Common myeloid progenitor, CD34-positive (primary cell): ENCODE measurements at regions not wholly inside any gene's neighbourhood (a gene's known extent, or its start where the extent isn't known, plus 50 kb on each side); places are given as distances from the start of the nearest gene placed in this dataset.

Experiments used
- CTCF ChIA-PET: fragments of 350-600 bp; sonication (Branson Sonifier 250); formaldehyde crosslinking; loops from one replicate; lab custom pipeline; 2021; ENCODE audit warnings: antibody characterized with exemption; lab: Charles Lee
- POLR2A ChIA-PET: fragments of 350-600 bp; sonication (Branson Sonifier 250); formaldehyde crosslinking; loops from one replicate; lab custom pipeline; 2021; ENCODE audit warnings: antibody characterized with exemption; lab: Charles Lee
- DNase-seq, 3 donors: peaks; one replicate each; pipeline versions ENCODE4 v3.0.0 to v3.0.0-alpha.2; 2013
- H3K27ac ChIP-seq, 2 experiments: 1 replicate in 1 of 2; 2 replicates in 1 of 2; pipeline ENCODE4 v1.7.0; 2013; ENCODE audit warnings: inconsistent platforms in 2 of 2, low read length in 2 of 2, mild to moderate bottlenecking in 2 of 2, low read depth in 1 of 2, moderate library complexity in 1 of 2; ENCODE audit not compliant: severe bottlenecking in 2 of 2, insufficient read depth in 1 of 2, poor library complexity in 1 of 2
- H3K27me3 ChIP-seq, 5 experiments: replicated peaks in 2 of 5; 1 replicate in 3 of 5; 2 replicates in 2 of 5; pipeline versions ENCODE4 v1.6.1 to v1.7.0; 2013; ENCODE audit warnings: low read length in 4 of 5, mild to moderate bottlenecking in 2 of 5, moderate library complexity in 2 of 5, inconsistent platforms in 1 of 5; ENCODE audit not compliant: insufficient read depth in 5 of 5, control insufficient read depth in 4 of 5
- H3K36me3 ChIP-seq, 4 experiments: 1 replicate in 2 of 4; 2 replicates in 2 of 4; pipeline versions ENCODE4 v1.6.1 to v1.7.0; 2013; ENCODE audit warnings: low read length in 3 of 4, control low read depth in 1 of 4, mild to moderate bottlenecking in 1 of 4; ENCODE audit not compliant: control insufficient read depth in 4 of 4, insufficient read depth in 4 of 4
- H3K4me1 ChIP-seq, 4 experiments: 1 replicate in 3 of 4; 2 replicates in 1 of 4; pipeline versions ENCODE4 v1.6.1 to v1.7.1; 2013; ENCODE audit warnings: low read length in 3 of 4, mild to moderate bottlenecking in 3 of 4, control low read depth in 1 of 4, inconsistent platforms in 1 of 4, moderate library complexity in 1 of 4; ENCODE audit not compliant: control insufficient read depth in 4 of 4, insufficient read depth in 4 of 4; ENCODE audit errors: control extremely low read depth in 1 of 4
- H3K4me3 ChIP-seq, 7 experiments: 1 replicate in 4 of 7; 2 replicates in 3 of 7; pipeline versions ENCODE4 v1.5.1 to v1.7.0; 2013; ENCODE audit warnings: mild to moderate bottlenecking in 7 of 7, low read length in 6 of 7, moderate library complexity in 6 of 7, inconsistent platforms in 2 of 7, low read depth in 2 of 7, control low read depth in 1 of 7; ENCODE audit not compliant: insufficient read depth in 4 of 7, control insufficient read depth in 1 of 7; ENCODE audit errors: extremely low read depth in 1 of 7
- H3K9me3 ChIP-seq, 5 experiments: 1 replicate in 4 of 5; 2 replicates in 1 of 5; pipeline versions ENCODE4 v1.6.1 to v1.7.1; 2013; ENCODE audit warnings: low read length in 4 of 5, mild to moderate bottlenecking in 2 of 5, inconsistent platforms in 1 of 5, low read depth in 1 of 5, moderate library complexity in 1 of 5; ENCODE audit not compliant: control insufficient read depth in 4 of 5, insufficient read depth in 2 of 5; ENCODE audit errors: control extremely low read depth in 1 of 5
- WGBS: methylation state at CpG from one replicate; pipeline ENCODE4 v1.1.5; 2013; ENCODE audit not compliant: insufficient coverage; 5-methylcytosine and 5-hydroxymethylcytosine counted together

- peaks cover 0 to 12% (median 1%) of the 10 kb centered on the region in 5 experiments for H3K9me3 ChIP-seq
- no peaks in the 10 kb centered on the region for H3K36me3 ChIP-seq
- H3K27ac ChIP-seq = no peak overlapping the region
- no peak for DNase-seq
- ChIA-PET POLR2A (no interaction called here), CTCF (no interaction called here)
- H3K4me1 ChIP-seq = no peaks in the 10 kb centered on the region
- WGBS = 81% methylated on average over 4 of the region's 6 CpGs
- peaks cover 0 to 2% (median 0%) of the 10 kb centered on the region in 5 experiments for H3K27me3 ChIP-seq
- no peak overlapping the region for H3K4me3 ChIP-seq
These were observed 86.1 kb upstream of the ADAMTS2 start for GRCh38 chr5:179431221-179431824.

- H3K4me3 ChIP-seq = no peak overlapping the region
- ChIA-PET CTCF (no interaction called here), POLR2A (no interaction called here)
- H3K36me3 ChIP-seq = no peaks in the 10 kb centered on the region
- peaks cover 0 to 12% (median 1%) of the 10 kb centered on the region in 5 experiments for H3K9me3 ChIP-seq
- 98% methylated on average over 21 of the region's 22 CpGs for WGBS
- H3K4me1 ChIP-seq = no peaks in the 10 kb centered on the region
- H3K27ac ChIP-seq = no peak overlapping the region
- DNase-seq = no peak
- peaks cover 0 to 7% (median 0%) of the 10 kb centered on the region in 5 experiments for H3K27me3 ChIP-seq
These were observed 85.2 kb upstream of the ADAMTS2 start for GRCh38 chr5:179430193-179431175.

DNA sequence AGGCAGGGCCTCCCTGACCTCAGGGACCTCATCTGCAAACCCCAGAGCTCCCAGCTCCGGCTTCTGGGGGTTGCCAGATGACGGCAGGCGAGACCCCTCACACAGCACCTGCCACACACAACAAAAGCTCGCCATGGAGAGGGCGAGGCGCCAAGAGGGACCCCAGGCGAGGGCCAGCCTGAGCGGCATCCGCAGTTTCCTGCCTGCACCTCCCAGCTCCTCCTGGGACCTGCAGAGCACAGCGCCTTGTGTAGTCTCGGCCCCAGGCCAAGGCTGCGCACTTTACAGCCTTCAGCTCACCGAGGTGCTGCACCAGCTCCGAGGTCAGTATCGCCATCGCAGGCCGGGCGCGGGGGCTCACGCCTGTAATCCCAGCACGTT is 82.4 kb upstream of the ADAMTS2 start:
- H3K4me1 ChIP-seq = no peaks in the 10 kb centered on the region
- 97% methylated on average over 11 of the region's 21 CpGs for WGBS
- H3K4me3 ChIP-seq = no peak overlapping the region
- no peak for DNase-seq
- no peak overlapping the region for H3K27ac ChIP-seq
- H3K36me3 ChIP-seq = no peaks in the 10 kb centered on the region
- H3K27me3 ChIP-seq = peaks cover 0 to 8% (median 6%) of the 10 kb centered on the region in 5 experiments
- peaks cover 0 to 8% (median 1%) of the 10 kb centered on the region in 5 experiments for H3K9me3 ChIP-seq
- CTCF ChIA-PET = interaction anchor here (1.0 kb wide), 1 partner anchor 12 kb away, joined by 4 read pairs; no protein-coding TSS in a partner anchor
- POLR2A ChIA-PET = no interaction called here

DNA sequence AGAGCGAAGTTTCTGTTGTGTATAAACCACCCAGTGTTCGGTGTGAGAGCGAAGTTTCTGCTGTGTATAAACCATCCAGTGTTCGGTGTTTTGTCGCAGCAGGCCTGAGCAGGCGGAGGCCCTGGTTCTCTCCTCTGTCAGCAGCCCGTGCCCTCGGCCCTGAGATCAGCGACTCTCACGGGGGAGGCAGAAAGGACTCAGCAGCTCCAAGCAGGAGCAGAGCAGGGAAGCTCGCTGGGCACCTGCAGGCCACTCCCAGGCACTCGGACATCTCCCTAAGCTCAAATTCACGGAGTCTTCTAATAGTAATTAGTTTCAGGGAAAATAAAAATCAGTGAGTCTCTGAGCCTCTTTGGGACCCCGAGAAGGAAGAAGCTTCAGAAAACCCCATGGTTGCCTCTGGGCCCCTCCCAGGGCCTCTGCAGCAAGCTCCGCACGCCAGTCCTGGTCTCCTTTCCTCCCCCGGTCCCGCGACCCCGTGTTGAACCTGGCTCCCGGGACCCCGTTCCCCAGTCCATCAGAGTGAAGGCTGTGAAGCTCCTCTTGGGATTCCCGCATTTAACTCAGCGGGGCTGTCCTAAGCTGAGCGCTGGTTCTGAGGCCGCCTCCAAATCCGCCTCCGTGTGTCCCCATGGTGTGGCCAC is 81.9 kb upstream of the ADAMTS2 start:
- CTCF ChIA-PET = interaction anchor here (1.0 kb wide), 1 partner anchor 12 kb away, joined by 4 read pairs; no protein-coding TSS in a partner anchor
- Histone ChIP-seq H3K9me3 (peaks cover 0 to 8% (median under 1%) of the 10 kb centered on the region in 5 experiments), H3K4me1 (no peaks in the 10 kb centered on the region), H3K27me3 (peaks cover 0 to 10% (median 6%) of the 10 kb centered on the region in 5 experiments), H3K27ac (no peak overlapping the region), H3K4me3 (no peak overlapping the region), H3K36me3 (no peaks in the 10 kb centered on the region)
- POLR2A ChIA-PET = no interaction called here
- no peak for DNase-seq
- WGBS = 85% methylated on average over 27 of the region's 28 CpGs

GRCh38 chr5:179422908-179423481 is 77.7 kb upstream of the ADAMTS2 start:
- H3K27ac ChIP-seq = no peak overlapping the region
- no peak overlapping the region for H3K4me3 ChIP-seq
- CTCF ChIA-PET = no interaction called here
- POLR2A ChIA-PET = no interaction called here
- DNase-seq = no peak
- H3K36me3 ChIP-seq = no peaks in the 10 kb centered on the region
- H3K9me3 ChIP-seq = no peaks in the 10 kb centered on the region
- 77% methylated on average over 9 of the region's 11 CpGs for WGBS
- peaks cover 0 to 19% (median 10%) of the 10 kb centered on the region in 5 experiments for H3K27me3 ChIP-seq
- no peaks in the 10 kb centered on the region for H3K4me1 ChIP-seq

GRCh38 chr5:179422213-179422855 is 77.1 kb upstream of the ADAMTS2 start:
- H3K4me3 ChIP-seq = no peak overlapping the region
- CTCF ChIA-PET = no interaction called here

More at GRCh38 chr5:179422213-179422855, 77.1 kb upstream of the ADAMTS2 start:
- Histone ChIP-seq H3K36me3 (no peaks in the 10 kb centered on the region), H3K27ac (no peak overlapping the region), H3K4me1 (no peaks in the 10 kb centered on the region), H3K27me3 (peaks cover 0 to 22% (median 10%) of the 10 kb centered on the region in 5 experiments), H3K9me3 (no peaks in the 10 kb centered on the region)
- 96% methylated on average over 7 of the region's 7 CpGs for WGBS
- DNase-seq = no peak
- POLR2A ChIA-PET = no interaction called here
